GM08714 (cell line): ENCODE measurements at regions not wholly inside any gene's neighbourhood (a gene's known extent, or its start where the extent isn't known, plus 50 kb on each side); places are given as distances from the start of the nearest gene placed in this dataset.

Experiments
- H3K4me3 ChIP-seq: fragments of 200-500 bp; sonication (Bioruptor generic); 2 replicates; pipeline ENCODE4 v1.5.1; 2014; ENCODE audit warnings: mild to moderate bottlenecking, low read length, inconsistent platforms
- ZNF274 ChIP-seq: IDR thresholded peaks from 2 replicates; pipeline ENCODE4 v1.6.1; 2012; ENCODE audit warnings: mild to moderate bottlenecking, low read depth, low read length

GRCh38 chr10:3514691-3515090 is 270.3 kb downstream of the KLF6 start:
- H3K4me3 ChIP-seq: no peak overlapping the region
- TF ChIP-seq ZNF274: no peak

DNA sequence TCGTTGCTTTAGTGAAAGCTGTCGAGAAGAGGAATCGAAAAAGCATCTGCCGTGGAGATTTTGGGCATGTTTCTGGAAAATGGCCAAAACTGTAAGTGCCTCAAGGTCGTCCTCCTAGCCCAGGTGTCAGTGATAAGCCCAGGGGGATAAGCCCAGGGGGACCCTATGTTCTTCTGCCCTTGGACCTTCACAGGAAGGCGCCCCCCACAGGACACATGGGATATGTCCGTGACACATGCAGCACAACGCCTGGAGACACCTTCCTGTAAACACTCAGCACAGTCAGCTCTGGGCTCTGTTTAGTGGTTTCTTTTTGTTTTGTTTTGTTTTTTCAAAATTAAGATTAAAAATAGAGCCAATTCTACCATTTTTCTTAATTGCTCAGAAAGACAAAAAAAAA is 272.7 kb downstream of the KLF6 start:
- no peak for TF ChIP-seq ZNF274
- H3K4me3 ChIP-seq: no peak overlapping the region

- no peak for TF ChIP-seq ZNF274
- no peak overlapping the region for H3K4me3 ChIP-seq
These were observed 273.5 kb downstream of the KLF6 start for GRCh38 chr10:3511483-3511882.

GRCh38 chr10:3510741-3511140 is 274.3 kb downstream of the KLF6 start:
- H3K4me3 ChIP-seq: no peak overlapping the region
- no peak for TF ChIP-seq ZNF274

- TF ChIP-seq ZNF274: no peak
- no peak overlapping the region for H3K4me3 ChIP-seq
These were observed 275.7 kb downstream of the KLF6 start for GRCh38 chr10:3509355-3509754.

GRCh38 chr10:3503299-3503698 is 281.7 kb downstream of the KLF6 start:
- TF ChIP-seq ZNF274: no peak
- H3K4me3 ChIP-seq: no peak overlapping the region

DNA sequence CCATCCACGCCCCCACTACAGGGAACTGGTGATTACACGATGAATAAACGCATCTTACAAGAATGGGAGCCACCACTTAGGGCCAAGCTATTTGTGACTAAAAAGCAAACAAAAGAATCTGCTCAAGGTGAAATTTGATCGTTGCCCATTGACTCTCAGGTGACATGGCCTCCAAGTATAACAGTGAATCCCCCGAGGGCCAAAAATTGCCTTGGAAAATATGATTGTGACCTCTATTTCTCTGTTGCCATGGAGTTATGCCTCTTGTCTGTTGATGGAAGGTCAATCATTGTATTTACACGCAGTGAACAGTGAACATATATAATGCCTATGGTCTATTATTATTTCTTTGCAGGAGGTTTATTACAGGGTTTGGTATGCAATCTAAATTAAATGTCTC is 282.3 kb downstream of the KLF6 start:
- no peak for TF ChIP-seq ZNF274
- H3K4me3 ChIP-seq: no peak overlapping the region

DNA sequence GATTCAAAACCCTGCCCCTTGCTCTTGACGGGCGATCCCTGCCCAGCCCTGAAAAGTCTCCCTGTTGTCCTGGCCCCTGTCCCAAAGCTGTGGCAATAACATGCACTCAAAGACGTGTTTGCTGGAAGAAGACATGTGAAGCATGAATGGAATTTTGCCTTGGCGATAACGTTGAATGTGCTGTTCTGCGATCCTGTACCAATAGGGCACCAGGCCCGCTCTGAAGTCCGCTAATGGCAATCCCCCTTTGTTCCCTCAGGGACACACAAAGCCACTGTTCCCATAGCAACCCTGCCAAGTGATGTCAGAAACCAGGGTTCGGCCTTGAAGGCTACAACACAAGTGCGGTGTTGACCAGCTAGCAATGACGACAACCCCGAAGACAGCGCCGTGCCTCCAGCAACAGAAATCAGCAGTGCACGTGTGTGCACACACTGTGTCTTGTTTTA is 284.6 kb downstream of the KLF6 start:
- no peak for TF ChIP-seq ZNF274
- no peak overlapping the region for H3K4me3 ChIP-seq

DNA sequence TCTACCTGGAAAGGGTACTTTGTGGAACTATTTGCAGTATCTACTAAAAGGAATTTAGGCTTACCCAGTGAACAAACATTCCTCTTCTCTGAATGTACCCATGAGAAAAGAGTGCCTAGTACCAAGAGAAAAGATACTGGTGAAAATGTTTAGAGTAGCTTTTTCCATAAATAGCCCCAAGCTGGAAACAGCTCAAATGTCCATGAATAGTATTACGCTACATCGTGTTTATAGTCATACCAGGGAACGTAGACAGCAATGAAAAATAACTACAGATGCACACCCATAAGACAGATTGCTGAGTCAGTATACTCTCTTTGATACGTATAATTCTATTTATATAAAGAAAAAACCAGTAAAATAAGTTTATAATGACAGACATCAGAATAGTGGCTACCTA is 285.9 kb downstream of the KLF6 start:
- TF ChIP-seq ZNF274: no peak
- H3K4me3 ChIP-seq: no peak overlapping the region

DNA sequence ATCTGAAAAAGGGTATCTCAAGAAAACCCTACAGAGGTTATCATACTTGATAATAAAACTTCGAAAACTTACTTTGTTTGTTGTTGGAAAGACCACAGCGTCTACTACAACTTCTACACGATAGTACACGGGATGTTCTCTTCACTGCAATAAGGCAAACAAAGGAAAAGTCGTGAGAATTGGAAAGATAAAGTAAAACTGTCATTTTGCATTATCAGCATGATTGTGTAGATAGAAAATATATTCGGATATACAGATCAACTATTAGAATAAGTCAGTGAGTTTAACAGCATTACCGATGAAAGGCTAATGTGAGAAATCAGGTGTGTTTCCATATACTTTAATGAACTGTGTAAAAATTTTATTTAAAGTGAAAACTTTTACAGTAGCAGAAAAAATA is 287.4 kb downstream of the KLF6 start:
- no peak for TF ChIP-seq ZNF274
- H3K4me3 ChIP-seq: no peak overlapping the region

DNA sequence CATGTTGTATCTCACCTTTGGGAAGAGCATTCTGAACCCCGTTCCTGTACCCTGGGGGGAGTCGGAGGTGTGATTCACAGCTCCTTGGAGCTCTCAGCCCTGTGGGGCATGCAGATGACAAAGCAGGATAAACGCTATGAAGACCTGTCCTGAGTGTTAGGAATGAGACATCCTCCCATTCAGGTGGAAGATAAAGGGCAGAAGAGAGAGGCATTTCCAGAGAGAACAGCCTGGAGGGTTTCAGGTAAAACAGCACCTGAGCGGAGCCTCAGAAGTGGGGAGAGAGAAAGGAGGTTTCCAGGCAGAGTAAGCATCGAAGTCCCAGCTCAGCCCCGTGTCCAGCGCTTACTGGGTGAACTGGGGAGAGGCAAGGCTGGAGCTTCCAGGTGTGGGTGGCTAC is 288.9 kb downstream of the KLF6 start:
- TF ChIP-seq ZNF274: no peak
- H3K4me3 ChIP-seq: no peak overlapping the region

- no peak overlapping the region for H3K4me3 ChIP-seq
- no peak for TF ChIP-seq ZNF274
These were observed 289.7 kb downstream of the KLF6 start for GRCh38 chr10:3495281-3495680.

DNA sequence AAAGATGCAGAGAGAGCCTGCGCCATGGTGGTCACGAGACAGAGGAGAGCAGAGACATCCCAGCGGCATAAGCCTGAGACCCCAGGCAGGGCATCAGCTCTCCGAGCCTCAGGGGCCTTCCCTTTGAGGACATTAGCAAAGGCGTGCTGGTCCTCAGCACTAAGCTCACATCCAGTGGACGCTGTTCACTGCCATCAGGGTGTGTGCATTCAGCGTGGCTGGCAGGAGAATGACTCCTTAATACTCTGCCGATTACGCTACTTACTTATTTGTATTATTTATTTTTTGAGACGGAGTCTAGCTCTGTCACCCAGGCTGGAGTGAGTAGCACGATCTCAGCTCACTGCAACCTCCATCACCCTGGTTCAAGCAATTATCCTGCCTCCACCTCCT is 290.2 kb downstream of the KLF6 start:
- no peak overlapping the region for H3K4me3 ChIP-seq
- TF ChIP-seq ZNF274: no peak

DNA sequence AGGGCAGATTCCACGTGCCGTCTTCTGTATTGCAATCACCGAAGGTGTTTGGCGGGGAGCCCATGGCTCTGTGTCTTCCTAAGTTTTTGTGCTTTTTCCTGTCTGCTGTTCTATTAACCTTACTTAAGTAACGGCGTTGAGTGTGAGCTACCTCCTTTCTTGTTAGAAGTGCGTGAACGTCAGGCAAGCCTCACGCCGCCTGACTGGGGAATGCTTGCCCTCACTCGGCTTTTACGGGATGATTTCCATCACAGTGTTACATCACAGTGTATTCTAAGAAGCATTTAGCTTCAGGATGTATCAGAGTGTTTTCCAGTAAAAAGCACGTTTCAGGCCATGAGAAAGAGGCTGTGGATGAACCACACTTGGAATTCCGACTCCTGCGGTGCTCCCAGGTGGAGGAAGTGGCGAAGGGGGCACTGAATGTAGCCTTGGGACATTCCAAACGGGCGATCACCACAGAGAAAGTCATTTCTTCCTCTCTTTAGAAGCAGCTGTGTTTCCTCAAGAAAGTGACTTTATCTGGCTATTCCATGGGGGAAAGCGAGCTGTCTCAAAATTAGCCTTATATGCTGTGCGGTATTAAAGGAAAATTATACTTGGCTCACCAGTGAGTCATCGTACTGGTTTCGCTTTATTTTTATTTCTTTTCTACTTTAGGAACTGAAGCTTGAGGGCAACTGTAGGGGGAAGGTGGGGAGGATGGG is 290.7 kb downstream of the KLF6 start:
- TF ChIP-seq ZNF274: no peak
- H3K4me3 ChIP-seq: no peak overlapping the region

DNA sequence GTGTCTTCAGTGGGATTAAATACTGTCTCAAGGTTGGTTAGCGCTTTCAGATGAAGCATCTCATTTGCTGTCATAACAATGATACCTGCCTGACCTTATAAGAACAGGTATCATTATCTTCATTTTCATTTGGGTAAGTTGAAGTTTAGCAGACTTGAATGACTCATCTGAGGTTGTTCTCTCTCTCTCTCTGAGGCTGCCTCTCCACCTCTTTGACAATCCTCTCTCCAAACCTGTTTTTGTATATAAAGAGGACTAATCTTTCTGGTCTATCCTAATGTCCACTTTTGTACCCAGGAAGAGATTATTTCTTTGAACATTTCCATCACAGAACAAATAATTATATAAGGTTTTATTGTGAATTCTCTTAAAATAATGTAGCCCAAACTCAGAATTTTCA is 291.4 kb downstream of the KLF6 start:
- no peak overlapping the region for H3K4me3 ChIP-seq
- no peak for TF ChIP-seq ZNF274

DNA sequence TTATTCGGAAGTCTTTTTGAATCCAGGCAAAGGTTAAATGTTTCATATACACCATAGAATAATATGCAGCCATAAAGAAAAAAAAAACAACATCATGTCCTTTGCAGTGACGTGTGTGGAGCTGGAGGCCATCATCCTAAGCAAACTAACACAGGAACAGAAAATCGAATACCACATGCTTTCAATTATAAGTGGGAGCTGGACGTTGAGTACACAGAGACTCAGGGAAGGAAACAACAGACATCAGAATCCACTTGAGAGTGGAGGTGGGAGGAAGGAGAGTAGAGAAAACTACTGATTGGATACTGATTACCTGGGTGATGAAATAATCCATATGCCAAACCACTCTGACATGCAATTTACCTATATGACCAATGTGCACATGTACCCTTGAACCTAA is 293.4 kb downstream of the KLF6 start:
- TF ChIP-seq ZNF274: no peak
- no peak overlapping the region for H3K4me3 ChIP-seq

- TF ChIP-seq ZNF274: no peak
These were observed 297.8 kb downstream of the KLF6 start for GRCh38 chr10:3487228-3487627.

More at GRCh38 chr10:3487228-3487627, 297.8 kb downstream of the KLF6 start:
- H3K4me3 ChIP-seq: no peak overlapping the region
